ENCODE measurements at regions not wholly inside any gene's neighbourhood (a gene's known extent, or its start where the extent isn't known, plus 50 kb on each side); places are given as distances from the start of the nearest gene placed in this dataset.

DNA sequence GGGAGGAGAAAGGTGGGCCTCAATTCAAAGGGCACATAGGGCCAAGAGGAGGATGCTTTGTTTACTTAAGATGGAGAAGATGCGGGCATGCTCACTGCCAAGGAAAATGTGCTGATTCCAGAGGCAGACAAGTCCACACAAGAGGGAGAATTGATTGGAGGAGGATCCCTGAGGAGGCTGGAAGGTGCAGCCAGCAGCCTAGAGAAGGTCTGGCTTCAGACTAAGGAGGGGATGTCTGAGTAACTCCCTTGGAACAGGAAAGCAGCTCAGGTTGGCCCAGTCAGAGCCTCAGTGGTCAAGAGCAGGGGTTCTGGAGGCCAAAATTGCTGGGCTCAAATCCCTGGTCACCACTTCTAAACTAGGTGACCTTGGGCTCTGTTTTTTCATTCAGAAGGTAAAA lies 265.5 kb upstream of the NCKAP5 start:
- intact Hi-C loops (cut with DNase I): no loop called here
- no peak for DNase-seq

DNA sequence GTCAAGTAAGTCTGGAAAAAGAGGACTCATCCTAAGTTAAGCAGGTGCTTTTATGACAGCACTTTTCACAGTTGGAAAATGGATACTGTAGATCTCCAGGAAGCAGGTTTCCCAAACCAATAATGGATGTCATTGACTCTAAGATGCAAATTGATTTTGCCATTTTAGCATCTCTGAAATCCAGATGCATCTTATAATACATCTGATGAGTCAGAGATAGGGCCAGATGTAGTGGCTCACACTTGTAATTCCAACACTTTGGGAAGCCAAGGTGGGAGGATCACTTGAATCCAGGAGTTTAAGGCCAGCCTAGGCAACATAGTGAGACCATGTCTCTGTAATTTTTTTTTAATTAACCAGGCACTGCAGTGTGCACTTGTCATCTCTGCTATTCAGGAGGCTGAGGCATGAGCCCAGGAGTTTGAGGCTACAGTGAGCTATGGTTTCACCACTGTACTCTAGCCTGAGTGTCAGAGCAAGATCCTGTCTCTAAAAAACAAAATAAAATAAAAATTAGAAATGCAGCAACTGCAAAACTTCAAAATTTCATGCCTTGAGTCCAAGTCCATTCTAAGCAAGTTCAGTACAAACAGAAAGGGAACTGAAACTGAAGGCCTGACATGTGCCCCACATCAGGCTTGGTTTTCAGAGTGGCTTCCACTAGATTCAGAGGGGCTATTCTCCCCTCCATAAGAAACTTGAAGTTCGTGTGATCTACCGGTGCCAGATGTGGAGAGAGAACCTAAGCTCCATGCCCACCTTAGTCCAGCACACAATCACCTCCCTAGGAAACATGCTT lies 267.8 kb upstream of the NCKAP5 start:
- no peak for DNase-seq
- intact Hi-C loops (cut with DNase I): no loop called here

DNA sequence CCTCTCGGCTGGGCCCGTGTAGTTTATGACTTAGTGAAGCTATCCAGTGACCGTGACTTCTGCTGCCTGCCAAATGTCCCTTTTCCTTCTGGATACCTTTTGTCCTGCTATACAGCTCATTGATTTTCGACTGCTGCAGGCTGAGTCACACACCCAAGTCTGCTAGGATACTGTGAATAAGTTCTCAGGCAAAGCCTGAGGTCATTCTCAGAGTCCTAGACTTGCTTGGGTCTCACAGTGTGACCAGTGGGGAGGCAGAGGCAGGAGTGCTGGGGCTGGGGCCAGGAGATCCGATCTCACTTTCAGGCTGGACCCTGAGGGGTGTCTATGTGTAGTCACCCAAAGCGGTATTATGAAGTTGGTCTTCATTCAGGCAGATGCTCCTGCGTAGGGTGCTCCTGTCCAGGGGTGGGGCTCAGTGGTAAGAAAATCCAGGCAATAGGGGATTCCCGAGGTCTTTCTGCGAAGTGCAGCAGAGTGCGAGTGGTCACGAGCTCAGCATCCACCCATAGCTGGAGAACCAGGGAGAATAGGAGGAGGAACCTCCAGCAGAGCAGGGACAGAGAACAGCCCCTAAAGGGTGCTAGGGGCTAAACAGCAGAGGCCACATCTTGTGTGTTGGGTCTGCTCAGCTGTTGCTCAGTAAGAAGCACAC lies 268.6 kb upstream of the NCKAP5 start:
- intact Hi-C loops (cut with DNase I): no loop called here
- DNase-seq: no peak

- no peak for DNase-seq
- intact Hi-C loops (cut with DNase I): no loop called here
Measured at GRCh38 chr2:133837441-133838094, 269.3 kb upstream of the NCKAP5 start.

DNA sequence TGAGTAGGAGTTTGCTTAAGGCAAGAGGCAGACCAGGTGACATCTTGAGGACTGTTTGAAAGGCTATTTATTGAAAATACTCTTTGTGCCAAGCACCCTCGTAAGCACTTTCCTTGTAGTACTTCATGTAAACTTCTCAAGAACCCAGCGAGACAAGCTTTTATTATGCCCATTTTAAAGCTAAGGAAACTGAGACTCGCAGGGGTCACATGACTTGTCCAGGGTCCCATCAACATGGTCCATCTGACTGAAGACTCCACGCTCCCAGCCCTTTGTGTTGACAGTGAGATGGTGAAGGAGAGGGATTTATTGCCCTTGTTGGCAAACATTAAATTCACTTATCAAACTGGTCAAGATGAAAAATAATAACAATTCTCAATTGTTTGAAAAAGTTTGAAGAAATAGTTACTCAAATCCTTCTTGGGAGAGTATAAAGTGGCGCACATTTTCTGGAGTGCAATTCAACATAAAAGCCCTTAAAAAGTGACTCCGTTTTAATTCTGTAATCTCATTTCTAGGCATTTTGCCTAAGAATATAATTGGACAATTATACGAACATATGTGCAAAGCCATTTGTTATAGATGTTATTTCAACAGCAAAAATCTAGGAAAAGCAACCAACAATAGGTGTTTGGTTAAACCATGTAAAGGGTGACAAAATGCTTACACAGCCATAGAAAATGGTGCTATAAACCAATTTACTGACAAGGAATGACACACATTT lies 270.5 kb upstream of the NCKAP5 start:
- DNase-seq: no peak
- intact Hi-C loops (cut with DNase I): no loop called here

DNA sequence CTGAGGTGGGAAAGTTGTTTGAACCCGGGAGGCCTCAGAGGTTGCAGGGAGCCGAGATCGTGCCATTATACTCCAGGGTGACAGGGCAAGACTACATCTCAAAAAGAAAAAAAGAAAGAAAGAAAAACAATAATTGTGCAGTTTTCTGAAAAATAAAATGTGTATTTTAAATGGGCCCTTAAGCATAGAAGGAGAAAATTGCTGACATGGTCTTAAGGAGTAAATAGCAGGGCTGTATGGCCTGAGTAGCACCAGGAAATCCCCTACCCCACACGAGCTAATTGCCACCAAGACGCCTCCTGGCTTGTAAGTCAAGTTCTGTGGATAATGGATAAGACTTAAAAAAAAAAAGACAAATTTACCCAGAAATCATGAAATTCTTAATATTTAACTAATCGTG lies 271.4 kb upstream of the NCKAP5 start:
- intact Hi-C loops (cut with DNase I): loop anchor here (5.0 kb wide), 1 partner anchor 1292 kb away; no protein-coding TSS in a partner anchor

DNA sequence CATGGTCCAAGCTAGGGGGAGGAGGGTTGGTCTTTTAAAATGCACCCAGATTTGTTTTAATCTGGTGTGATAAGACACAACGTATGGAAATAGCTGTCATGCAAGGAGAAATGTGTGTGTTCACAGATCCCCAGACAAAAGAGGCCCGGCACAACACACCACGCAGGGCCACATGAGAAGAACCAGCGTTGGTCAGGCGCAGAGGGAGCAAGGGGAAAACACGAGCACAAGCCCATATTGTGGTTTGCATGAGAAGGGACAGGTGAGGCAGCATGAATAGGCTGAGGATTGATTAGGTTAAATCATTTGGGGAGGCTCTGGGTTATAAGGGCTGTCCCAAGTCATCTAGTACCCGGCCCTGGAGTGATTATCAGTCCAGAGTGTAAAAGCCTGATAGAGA lies 272.5 kb upstream of the NCKAP5 start:
- intact Hi-C loops (cut with DNase I): loop anchor here (5.0 kb wide), 1 partner anchor 1293 kb away; no protein-coding TSS in a partner anchor
- DNase-seq: no peak

More for the DNA sequence above, 271.4 kb upstream of the NCKAP5 start:
- no peak for DNase-seq

GRCh38 chr2:133841900-133842299 lies 273.6 kb upstream of the NCKAP5 start:
- intact Hi-C loops (cut with DNase I): loop anchor here (5.0 kb wide), 1 partner anchor 1295 kb away; no protein-coding TSS in a partner anchor
- no peak for DNase-seq

GRCh38 chr2:133842446-133842845 lies 274.2 kb upstream of the NCKAP5 start:
- DNase-seq: no peak

GRCh38 chr2:133843091-133843490 lies 274.8 kb upstream of the NCKAP5 start:
- DNase-seq: no peak
- intact Hi-C loops (cut with DNase I): loop anchor here (5.0 kb wide), 1 partner anchor 1296 kb away; no protein-coding TSS in a partner anchor

More at GRCh38 chr2:133842446-133842845, 274.2 kb upstream of the NCKAP5 start:
- intact Hi-C loops (cut with DNase I): loop anchor here (5.0 kb wide), 1 partner anchor 1295 kb away; no protein-coding TSS in a partner anchor

DNA sequence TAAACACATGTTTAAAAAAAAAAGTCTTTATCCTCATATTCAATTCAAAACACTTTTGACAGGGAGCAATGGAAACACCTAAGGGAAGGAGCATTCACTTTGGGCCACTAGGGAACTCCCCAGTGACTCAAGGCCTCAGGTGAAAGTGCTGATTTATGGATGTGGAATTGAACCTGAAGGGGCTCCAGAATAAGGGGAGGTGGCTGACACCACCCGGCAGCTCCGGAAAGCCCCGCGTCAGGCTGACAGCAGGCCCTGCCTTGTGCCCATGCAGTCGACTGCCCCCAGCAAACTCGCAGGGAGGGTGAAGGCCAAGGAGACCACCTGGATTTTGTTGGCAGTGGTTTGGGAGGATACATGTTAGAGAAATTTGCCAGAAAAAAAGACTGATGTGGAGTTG lies 275.3 kb upstream of the NCKAP5 start:
- intact Hi-C loops (cut with DNase I): loop anchor here (5.0 kb wide), 1 partner anchor 1296 kb away; no protein-coding TSS in a partner anchor

DNA sequence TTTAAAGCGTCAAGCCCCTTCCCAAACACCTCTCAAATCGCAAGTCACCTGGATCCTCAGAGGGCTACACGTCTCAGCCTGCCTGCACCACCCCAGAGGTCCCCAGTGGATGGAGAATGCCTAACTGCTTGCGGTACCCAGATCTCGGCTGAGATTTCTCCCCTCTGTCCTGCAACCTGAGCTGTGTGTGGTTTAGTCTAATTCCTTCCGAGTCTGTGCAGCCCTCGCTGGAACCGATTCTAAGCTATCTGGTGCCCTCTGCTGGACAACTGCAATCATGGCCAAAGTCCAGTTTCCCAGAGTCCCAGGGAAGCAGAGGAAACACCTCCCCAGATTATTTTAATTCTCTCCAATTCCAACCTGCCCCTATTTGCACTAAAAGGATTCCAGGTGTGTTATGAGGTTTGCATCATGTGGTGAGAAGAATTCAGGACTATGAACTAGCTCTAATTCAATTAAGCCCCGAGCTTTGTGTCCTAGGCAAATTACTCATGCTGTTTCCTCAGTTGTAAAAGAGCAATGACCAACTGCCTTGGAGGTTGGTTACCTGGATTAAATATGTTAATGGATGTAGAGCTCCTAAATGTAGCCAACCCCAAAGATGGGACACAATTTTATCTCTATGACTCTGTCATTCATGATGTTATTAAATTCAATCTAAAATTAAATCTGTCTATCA lies 276.1 kb upstream of the NCKAP5 start:
- DNase-seq: peak; percentile 40 to 94 (median 75)
- intact Hi-C loops (cut with DNase I): loop anchor here (5.0 kb wide), 1 partner anchor 1297 kb away; no protein-coding TSS in a partner anchor

More for the DNA sequence above, 275.3 kb upstream of the NCKAP5 start:
- no peak for DNase-seq

- no peak for DNase-seq
- intact Hi-C loops (cut with DNase I): no loop called here
Measured at GRCh38 chr2:133846476-133846875, 278.2 kb upstream of the NCKAP5 start.

DNA sequence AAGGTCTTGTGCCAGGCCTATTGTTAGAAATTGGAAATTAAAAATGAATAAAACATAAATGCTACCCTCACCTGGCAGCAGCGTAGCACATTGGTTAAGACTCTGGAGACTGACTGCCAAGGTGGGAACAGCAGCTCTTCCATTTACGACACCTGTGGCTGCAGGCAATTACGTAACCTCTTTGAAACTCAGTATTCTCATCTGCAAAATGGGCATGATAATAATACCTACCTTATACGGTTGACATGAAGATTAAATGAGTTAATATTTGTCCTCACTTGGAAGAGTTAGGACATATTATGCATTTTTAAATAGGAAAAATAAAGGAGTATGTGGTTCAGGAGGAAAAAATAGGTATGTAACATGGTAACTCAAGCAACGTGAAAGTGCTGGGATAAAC lies 279.3 kb upstream of the NCKAP5 start:
- no peak for DNase-seq
- intact Hi-C loops (cut with DNase I): no loop called here

GRCh38 chr2:133848111-133848649 lies 279.9 kb upstream of the NCKAP5 start:
- intact Hi-C loops (cut with DNase I): no loop called here
- no peak for DNase-seq

- DNase-seq: no peak
- intact Hi-C loops (cut with DNase I): no loop called here
Measured at GRCh38 chr2:133849341-133849740, 281.1 kb upstream of the NCKAP5 start.

DNA sequence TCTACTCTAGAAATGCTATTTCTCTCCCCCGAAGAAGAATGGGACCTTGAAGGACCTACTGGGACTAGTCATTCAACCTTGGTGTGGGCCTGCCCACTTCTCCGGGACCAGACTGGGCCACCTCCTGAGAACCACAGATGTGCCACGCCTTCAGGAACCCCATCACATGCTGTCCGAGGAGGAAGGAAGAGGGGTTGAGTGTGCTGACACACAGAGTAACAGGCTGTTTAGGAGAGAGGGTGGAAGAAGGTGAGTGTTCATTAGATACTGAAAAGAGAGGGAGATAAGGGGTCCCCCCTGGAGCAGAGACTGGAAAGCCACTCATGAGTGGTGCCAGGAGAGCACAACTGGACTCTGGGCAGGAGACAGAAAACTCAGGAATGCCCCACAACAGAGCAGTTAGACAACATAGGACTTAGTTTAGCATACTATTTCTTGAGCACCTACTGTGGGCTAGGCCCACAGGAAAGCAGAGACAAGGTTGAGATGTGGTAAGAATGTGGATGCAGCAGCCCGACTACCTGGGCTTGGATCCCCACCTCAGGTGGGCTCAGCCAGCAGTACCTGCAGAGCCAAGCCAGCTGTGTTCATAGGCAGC lies 286.4 kb upstream of the NCKAP5 start:
- intact Hi-C loops (cut with DNase I): no loop called here
- no peak for DNase-seq

- intact Hi-C loops (cut with DNase I): no loop called here
- no peak for DNase-seq
Measured at GRCh38 chr2:133855526-133855925, 287.3 kb upstream of the NCKAP5 start.

- intact Hi-C loops (cut with DNase I): no loop called here
- DNase-seq: no peak
Measured at GRCh38 chr2:133856678-133857077, 288.4 kb upstream of the NCKAP5 start.
